NCI-H460 (cell line): ENCODE measurements at regions not wholly inside any gene's neighbourhood (a gene's known extent, or its start where the extent isn't known, plus 50 kb on each side); places are given as distances from the start of the nearest gene placed in this dataset.
"Not testable (repeated sequence)": the region's sequence is repeated elsewhere in the genome, so short reads cannot be mapped to it uniquely, and the experiment has no call there.

Experiments
- DNase-seq: peaks from one replicate; pipeline ENCODE4 v3.0.0-alpha.2; 2016; ENCODE audit warnings: low read depth; ENCODE audit errors: extremely low read depth

DNA sequence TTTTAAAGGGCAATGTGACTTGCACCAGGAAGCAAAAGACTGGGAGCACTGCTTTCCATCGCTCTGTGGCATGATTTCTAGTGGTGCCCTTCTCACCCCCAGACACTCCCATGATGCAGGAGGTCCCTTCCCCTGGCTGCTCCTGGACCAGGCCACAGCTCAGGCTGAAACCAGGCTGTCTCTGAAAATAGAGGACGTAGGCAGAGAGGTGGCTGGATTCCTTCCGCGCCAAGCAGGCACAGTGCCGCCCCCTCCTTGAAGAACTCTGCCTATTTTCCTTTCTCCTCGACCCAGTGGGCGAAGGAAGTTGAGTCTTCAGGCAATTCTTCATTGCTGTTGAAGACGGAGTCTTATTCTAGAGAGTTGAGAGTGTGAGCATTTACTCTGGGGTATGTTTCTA is 489.4 kb upstream of the TBL1XR1 start:
- no peak for DNase-seq

DNA sequence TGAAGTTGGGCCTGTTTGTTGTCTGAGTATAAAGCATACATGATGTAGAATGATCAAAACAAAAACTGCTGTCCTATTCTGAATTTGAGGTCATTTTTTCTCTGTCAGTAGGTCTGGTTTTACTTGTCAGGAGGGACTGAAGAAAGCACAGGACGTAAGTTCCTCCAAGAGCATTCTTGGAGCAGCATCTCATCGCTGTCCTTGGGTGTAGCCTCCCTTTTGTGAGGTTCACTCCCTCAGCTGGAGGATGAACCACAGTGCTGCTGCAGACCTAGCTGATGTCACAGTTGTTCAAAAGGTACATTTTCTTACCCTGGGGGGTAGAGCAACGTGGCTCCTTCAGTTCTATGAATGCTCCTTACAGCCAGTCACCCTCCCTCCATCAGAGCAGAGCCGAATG is 490.0 kb upstream of the TBL1XR1 start:
- no peak for DNase-seq

DNA sequence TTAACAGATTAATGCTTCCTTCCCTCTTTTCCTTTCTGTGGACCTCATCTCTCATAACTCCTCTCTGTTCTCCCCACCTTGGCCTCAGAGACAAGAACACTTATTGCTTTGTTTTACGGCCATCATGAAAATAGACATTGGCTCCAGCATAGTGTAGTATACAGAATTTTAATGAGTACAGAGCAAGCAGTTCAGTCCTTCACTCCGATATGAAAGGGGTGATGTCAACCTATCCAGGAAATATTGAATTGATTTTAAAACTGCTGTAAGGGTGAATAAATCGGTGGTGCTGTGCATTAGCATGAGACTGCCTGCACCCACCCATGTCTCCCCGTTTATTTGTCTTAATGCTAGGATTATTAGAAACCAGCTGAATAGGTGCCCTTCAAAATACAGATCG is 490.9 kb upstream of the TBL1XR1 start:
- no peak for DNase-seq

DNA sequence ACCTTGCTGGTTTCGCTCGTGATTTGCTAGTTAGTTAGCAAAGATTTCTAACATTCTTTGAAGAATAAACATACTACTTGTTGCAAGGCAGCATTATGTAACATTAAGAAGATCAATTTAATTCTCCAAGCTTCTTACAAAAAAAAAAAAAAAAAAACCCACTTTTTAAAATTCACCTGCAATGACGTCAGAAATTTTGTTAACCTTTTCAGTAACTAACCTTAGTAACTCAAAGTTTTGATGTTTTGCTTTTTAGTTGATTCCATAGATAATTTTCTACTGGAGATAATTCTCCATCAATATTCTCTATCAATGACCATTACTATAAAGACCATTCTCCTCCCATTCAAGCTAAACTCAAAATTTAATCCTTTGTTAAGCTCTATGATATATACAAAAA is 491.8 kb upstream of the TBL1XR1 start:
- no peak for DNase-seq

DNA sequence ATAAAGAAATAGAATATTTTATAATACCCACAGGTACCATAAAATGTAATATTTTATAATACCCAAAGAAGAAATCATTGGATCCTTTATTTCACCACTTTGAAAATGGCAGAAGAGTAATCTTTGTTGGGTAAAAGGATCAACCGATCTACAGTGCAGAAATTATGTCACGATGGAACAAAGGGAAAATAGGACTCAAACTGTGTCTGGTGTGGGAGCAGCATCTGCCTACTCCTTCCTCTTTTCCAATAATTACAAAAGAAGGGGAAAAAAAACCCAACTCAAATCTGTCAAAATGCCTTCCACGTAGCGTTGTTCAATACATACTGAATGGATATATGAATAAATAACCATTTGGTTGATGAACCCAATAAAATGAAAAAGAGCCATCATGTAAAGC is 492.6 kb upstream of the TBL1XR1 start:
- no peak for DNase-seq

DNA sequence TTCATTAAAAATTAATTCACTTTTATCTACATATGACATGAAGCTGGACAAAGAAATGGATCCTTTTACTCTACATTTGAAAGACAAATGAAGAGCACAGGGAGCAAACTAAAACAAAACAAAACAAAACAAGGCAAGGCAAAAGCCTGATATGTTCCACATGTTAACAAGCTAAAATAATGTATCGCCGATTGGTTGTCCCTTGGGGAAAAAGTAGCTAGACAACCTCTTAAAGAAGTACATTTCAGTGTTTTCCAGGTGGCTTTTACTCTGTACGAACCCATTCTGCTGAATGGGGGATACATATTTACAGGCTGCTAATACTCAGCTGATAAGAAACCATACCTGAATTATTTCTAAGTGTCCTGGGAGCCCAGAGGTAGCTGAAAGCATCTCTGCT is 493.0 kb upstream of the TBL1XR1 start:
- DNase-seq: no peak

DNA sequence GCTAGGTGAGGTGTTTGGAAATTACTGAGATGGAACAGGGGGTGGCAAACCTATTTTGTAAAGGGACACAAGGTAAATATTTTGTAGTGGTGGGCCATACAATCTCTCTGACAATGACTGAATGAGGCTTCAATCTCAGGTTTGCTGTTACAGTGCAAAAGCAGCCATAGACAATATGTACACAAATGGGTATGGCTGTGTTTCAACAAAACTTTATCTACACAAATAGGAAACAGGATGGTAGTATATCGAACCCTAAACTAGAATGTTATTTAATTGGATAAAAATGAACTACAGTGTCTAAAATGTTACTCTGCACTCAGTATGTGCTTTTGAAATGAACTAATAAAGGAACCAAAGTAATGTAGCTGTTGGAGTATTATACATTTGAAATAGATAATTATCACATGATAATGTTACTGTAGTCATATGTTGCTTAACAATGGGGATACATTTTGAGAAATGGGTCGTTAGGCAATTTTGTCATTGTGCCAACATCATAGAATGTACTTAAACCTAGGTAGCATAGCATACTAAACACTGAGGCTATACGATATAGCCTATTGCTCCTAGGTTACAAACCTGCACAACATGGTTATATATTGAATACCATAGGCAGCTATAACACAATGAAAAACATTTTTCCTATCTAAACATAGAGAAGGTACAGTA is 495.2 kb upstream of the TBL1XR1 start:
- DNase-seq: no peak

DNA sequence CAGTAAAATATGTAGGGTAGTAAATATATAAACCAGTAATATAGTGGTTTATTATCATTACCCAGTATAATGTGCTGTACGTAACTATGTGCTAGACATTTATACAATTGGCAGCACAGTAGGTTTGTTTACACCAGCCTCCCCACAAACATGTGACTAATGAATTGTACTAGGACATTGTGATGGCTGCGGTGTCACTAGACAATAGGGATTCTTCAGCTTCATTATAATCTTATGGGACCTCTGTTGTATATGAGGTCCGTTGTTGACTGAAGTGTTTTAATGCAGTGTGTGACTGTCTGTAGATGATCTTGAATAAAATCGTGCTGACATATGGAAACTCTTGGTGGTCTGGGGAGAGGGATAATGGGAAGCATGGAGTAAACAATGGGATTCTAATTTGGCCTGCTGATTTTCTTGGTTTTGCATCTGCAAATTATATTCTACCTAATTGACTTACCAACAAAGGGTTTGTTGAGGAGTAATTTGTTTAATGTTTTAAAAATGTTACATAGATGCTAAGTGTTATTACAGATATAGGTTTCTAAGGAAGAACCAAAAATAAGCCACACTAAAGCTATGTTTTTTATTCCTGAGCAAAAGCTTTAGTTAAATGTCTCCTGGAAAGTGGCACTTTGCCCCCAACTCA is 496.5 kb upstream of the TBL1XR1 start:
- no peak for DNase-seq

DNA sequence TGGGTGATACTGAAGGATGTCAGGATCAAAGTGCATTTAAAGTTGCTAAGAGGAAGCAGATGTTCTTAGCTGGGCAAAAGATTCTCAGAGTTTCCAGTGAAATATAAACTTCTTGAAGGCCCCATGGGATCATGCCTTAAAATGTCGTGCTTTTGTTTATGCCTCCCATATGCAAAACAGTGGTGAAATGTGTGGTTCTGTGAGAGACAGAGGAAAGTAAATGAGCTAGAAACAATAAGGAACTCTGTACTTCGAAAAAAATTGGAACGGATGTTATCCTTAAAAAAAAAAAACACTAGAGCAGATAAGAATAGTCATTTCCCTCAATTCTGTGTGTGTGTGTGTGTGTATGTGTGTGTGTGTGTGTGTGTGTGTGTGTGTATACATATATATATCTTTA is 497.0 kb upstream of the TBL1XR1 start:
- DNase-seq: no peak

DNA sequence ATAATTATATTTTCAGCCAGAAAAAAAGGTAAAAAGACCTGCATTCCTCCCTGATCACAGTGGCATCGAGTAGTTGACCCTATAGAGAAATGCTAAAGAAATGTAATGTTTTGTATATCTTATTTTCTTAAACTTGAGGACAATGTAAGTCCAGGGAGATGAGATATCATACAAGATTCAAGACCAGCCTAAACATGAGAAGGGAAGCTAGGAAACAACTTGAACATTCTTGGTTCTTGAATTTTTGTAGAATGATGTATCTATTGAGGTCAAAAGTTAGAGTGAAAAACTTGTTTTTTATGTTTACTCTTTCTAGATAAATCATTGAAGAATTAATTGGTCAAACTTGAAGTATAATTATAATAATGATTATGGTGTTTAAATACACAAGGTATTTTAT is 497.7 kb upstream of the TBL1XR1 start:
- DNase-seq: no peak

DNA sequence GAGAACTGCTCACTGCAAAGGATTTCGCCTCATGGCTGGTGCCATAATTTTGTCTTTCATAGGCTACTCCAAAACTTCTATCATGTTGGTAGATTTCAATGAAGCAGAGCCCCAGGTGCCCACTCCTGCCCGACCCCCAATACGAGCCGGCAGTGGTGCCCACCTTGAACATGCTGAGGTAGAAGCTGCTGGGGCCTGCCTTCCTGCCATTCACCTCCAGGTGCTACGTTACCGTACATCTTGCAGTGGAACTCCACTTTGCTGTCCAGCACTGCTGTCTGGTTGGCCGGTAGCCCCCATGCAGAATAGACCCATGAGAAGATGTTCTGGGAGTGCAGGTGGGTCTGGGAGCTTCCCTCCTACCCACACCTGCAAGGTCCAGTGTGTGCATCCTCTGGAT is 502.8 kb upstream of the TBL1XR1 start:
- DNase-seq: no peak

DNA sequence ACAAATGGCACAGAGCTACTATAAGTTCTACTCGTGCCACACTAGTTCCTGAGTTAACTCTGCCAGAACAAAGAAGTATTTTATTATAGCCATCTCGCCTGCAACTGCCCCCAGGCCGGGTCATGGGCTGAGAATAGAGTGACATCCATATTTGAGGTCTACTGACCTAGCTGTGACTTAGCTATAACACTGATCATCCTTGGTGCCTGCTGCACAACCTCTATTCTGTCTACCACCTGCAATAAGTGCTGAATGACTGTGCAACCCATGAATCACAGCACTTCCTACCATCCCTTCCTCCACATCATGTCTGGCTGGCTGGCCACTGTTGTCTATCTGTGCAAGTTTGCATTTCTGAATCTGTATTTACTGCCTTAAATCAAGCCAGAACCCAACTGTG is 506.5 kb upstream of the TBL1XR1 start:
- no peak for DNase-seq

DNA sequence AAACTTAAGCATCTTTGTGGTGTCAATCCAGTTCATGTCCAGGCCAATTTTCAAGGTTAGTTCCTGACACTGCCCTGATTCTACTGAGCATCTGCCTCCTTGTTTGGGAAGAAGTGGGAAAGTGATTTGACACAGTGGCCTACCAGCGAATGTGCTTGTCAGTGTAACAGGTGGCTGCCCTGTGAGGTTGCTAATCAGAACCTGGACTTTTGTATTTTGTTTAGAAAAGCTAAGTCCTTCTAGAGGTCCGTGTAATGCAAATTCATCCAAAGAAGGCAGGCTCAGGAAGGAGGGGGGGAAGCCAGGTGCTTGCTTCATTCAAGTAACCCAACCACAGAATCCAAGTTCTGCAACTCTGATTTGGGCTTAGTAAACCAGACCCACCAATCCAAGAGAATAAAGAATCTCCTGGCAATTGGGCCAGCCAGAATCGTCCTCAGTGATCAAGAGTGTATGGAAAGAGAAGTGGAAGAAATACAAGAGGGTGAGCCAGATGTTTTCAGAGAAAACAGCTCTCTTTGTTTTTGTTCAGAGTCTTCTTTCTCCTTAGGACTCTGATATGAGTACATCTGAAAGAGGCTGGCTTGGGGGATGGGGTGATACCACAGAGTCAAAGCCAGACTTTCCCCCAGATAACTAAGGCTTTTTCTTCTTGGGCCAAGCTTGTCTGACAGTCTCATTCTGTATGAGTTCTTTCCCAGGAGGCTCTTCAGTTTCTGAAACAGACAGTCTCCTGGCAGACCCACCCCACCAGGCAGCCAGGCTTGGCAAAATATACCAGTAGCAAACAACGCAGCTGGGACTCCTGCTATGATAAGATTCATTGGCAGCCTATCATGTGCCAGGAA is 508.9 kb upstream of the TBL1XR1 start:
- no peak for DNase-seq

DNA sequence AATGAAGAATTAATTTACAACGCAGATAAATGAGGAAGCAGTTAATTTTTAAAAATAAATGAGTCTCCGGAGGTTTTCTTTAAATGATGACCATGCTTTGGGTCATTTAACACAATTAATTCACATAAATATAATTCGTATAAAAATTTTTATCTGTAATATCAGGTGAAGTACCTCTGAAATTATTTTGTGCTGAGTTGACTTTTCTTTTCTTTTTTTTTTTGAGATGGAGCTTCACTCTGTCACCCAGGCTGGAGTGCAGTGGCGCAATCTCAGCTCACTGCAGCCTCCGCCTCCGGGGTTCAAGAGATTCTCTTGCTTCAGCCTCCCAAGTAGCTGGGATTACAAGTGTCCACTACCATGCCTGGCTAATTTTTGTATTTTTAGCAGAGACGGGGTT is 512.2 kb upstream of the TBL1XR1 start:
- DNase-seq: not testable (repeated sequence)

DNA sequence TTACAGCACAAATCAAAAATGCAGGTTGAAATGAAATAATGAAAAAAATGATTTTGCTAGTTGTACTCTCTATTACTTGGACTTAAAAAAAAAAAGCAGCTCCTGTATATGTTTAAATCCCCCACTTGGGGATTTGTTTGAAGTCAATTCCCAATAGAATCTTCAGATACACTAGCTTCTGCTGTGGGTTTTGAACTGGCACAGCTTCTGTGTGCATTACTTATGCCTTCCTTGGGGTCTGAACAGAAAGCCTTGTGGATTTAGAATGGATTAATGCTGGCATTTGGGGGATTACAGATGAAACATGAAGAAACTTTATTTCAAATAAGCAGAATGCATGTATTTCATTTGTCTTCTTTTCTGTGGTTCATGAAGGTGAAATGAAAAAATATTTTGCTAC is 513.2 kb upstream of the TBL1XR1 start:
- DNase-seq: no peak

DNA sequence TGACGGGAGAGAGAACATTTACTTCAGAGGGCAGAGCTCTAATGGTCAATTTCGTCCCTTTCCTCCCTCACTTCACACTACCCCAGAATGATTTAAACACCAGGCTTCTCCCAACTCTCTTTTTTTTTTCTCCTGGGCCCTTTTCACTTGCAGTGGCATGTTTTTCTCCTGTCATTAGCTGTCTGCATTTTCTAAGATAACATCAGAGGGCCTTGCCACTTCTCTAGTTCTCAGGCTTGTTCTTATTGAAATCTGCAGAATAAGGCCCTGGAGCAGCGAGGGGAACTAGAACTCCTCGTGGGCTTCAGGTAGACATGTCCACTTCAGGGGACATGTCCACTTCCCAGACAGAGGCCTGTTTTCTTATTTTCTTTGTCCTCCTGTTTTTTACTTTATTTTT is 514.4 kb upstream of the TBL1XR1 start:
- DNase-seq: no peak

DNA sequence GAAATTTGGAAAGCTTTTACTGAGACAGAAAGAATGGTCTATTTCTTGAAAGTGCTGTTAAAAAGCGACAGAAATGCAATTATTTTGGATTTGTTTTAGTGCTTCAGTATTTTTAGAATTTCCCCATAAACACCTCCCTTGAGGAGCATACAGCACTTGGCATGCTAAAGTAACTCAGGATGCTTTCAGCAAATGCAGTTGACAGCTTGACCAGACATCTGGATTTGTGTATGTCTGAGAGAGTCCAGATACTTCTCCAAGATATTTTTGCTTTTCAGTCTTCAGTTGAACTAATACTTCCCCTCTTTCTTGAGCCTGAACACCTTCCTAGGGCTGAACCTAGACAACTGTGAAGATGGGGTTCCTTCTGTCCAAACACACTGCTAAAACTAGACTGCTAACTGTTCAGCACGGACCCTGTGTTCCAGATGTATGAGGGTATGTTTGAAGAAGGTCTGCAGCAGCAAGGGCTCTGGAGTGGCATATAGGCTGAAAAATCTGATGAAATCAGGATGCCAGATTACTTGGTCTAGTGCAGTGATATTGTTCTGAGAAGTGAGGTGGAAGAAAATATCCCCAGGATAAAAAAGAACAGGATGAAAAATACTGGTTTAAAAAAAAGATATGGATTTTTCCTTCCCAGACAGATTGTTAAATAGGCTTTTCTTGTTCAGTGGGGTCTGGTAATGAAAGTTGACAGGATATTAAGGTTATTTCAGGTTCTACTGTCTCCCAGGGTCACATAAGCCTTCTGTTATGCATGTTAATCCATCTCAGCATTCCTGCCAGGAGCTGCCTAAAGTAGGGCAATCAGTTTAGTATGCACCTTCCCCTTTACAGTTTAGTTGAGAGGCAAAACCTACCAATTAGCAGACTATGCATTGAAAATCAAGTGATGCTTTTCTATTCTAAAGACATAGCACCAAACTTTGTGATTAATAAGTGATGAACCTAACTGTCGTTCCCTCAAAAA is 516.9 kb upstream of the TBL1XR1 start:
- no peak for DNase-seq

DNA sequence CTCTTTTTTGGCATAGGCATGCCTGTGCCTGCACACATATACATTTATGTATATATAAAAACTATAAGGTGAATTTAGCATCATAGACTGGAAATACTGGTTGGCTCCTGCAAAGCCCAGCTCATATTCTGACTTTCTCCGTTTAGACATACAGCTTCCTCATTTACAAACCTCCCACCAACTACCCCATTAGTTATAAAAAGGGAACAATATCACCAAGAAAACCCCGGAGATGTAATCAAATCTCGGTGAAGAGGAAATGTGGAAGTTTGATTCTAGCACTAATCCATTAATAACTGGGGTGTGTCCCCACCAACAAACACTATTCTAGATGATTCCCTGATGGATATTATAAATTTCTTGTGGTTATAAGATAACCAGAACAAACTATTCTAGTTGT is 517.7 kb upstream of the TBL1XR1 start:
- no peak for DNase-seq

DNA sequence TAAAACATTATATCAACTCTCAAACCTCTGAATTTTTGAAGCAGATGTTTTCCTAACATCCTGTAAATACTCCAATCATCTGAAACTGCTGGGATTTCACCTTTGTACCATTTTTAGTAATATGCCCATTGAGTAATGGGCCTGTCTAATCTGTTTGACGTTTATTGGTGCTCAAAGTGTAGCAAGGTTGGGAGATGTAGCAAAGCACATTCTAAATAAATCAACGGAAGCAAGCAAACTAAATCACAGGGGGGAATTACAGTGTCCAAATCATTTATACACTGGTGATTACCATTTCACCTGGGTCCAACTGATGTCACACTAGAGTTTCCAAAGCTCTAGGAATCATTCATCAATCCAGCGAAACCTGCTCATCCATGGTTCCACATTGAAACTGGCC is 518.7 kb upstream of the TBL1XR1 start:
- DNase-seq: no peak

DNA sequence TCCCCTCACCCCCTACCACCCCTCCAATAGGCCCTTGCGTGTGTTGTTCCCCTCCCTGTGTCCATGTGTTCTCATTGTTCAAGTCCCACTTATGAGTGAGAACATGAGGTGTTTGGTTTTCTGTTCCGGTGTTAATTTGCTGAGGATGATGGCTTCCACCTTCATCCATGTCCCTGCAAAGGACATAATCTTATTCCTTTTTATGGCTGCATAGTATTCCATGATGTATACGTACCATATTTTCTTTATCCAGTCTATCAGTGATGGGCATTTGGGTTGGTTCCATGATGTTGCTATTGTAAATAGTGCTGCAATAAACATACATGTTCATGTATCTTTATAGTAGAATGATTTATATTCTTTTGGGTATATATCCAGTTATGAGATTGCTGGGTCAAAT is 523.6 kb upstream of the TBL1XR1 start:
- DNase-seq: not testable (repeated sequence)
